K562 (cell line): ENCODE measurements at regions not wholly inside any gene's neighbourhood (a gene's known extent, or its start where the extent isn't known, plus 50 kb on each side); places are given as distances from the start of the nearest gene placed in this dataset.

Experiments
- ATF3 ChIP-seq, 2 experiments: fragments of 450-650 bp in 1 of 2; sonication (generic) in 1 of 2; formaldehyde crosslinking in 1 of 2; IDR thresholded peaks in 1 of 2; conservative IDR thresholded peaks in 1 of 2; 2 replicates each; pipeline versions ENCODE4 v1.6.1 to v1.8.1; 2016 to 2023; ENCODE audit warnings: mild to moderate bottlenecking in 2 of 2, moderate library complexity in 2 of 2, inconsistent platforms in 1 of 2, missing genetic modification reagents in 1 of 2
- CXXC5 ChIP-seq: fragments of 250-450 bp; sonication (Bioruptor Pico); IDR thresholded peaks from 2 replicates; pipeline ENCODE4 v1.8.0; 2022; ENCODE audit warnings: inconsistent platforms, mild to moderate bottlenecking, moderate library complexity
- KDM1A ChIP-seq, 2 experiments: fragments of 450-650 bp; IDR thresholded peaks; 2 replicates each; pipeline ENCODE4 v1.6.1; 2016; ENCODE audit warnings: mild to moderate bottlenecking in 2 of 2
- POLR2B ChIP-seq: fragments of 450-650 bp; IDR thresholded peaks from 2 replicates; pipeline ENCODE4 v1.6.1; 2018; ENCODE audit warnings: low read depth; ENCODE audit not compliant: partially characterized antibody
- SUPT5H ChIP-seq: fragments of 450-650 bp; IDR thresholded peaks from 2 replicates; pipeline ENCODE4 v1.6.1; 2016
- ZKSCAN8 ChIP-seq: fragments of 200-800 bp; sonication (Bioruptor generic); IDR thresholded peaks from 2 replicates; pipeline ENCODE4 v1.6.1; 2016; ENCODE audit warnings: missing genetic modification characterization, missing compliant biosample characterization
- ZMIZ1 ChIP-seq, 2 experiments: fragments of 150-350 bp in 1 of 2; IDR thresholded peaks; 2 replicates each; pipeline ENCODE4 v1.6.1; 2012 to 2016; ENCODE audit warnings: low read depth in 2 of 2, low read length in 2 of 2, mild to moderate bottlenecking in 1 of 2, moderate library complexity in 1 of 2

GRCh38 chr6:44662461-44663121, 275.1 kb downstream of the CDC5L start (continued):
- TF ChIP-seq ZMIZ1 (IDR thresholded peaks at IDR 0.05; ENCODE audit: low read depth in 2 of 2, low read length in 2 of 2) = no peak
- TF ChIP-seq KDM1A (IDR thresholded peaks at IDR 0.05) = no peak
- TF ChIP-seq ZKSCAN8 = no peak
- no peak for TF ChIP-seq SUPT5H
- no peak for TF ChIP-seq ATF3 (IDR thresholded peaks at IDR 0.05)
- TF ChIP-seq ATF3 (CRISPR knock-in tag; conservative IDR thresholded peaks at IDR 0.05) = no peak
- TF ChIP-seq POLR2B = no peak
- no peak for TF ChIP-seq CXXC5 (CRISPR knock-in tag)
- TF ChIP-seq, all 486 proteins: peak for 0
